ENCODE measurements at regions not wholly inside any gene's neighbourhood (a gene's known extent, or its start where the extent isn't known, plus 50 kb on each side); places are given as distances from the start of the nearest gene placed in this dataset.

DNA sequence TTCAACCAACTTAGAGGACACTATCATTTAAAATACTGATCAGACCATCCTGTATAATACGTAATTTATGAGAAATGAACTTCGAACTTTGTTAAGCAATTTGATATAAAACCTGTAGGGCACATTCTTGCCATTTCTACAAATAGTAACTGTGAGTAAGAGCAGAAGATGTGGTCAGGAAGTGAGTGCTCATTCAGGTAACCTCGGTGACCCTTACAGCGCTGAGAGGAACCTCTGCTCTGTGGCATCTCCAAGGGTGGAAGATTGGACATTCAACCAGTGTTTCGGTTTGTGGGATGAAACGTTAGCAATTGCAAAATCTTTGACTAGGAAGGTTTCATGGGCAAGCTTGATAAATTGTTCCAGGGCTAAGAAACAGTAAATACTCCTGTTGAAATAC lies 194.8 kb upstream of the IRX2 start:
- H3K27ac ChIP-seq: no peak overlapping the region
- TF ChIP-seq, protein P1, sequence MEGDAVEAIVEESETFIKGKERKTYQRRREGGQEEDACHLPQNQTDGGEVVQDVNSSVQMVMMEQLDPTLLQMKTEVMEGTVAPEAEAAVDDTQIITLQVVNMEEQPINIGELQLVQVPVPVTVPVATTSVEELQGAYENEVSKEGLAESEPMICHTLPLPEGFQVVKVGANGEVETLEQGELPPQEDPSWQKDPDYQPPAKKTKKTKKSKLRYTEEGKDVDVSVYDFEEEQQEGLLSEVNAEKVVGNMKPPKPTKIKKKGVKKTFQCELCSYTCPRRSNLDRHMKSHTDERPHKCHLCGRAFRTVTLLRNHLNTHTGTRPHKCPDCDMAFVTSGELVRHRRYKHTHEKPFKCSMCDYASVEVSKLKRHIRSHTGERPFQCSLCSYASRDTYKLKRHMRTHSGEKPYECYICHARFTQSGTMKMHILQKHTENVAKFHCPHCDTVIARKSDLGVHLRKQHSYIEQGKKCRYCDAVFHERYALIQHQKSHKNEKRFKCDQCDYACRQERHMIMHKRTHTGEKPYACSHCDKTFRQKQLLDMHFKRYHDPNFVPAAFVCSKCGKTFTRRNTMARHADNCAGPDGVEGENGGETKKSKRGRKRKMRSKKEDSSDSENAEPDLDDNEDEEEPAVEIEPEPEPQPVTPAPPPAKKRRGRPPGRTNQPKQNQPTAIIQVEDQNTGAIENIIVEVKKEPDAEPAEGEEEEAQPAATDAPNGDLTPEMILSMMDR (IDR thresholded peaks at IDR 0.05): no peak
- no peak for TF ChIP-seq ZFX (IDR thresholded peaks at IDR 0.05; ENCODE audit: borderline replicate concordance)

DNA sequence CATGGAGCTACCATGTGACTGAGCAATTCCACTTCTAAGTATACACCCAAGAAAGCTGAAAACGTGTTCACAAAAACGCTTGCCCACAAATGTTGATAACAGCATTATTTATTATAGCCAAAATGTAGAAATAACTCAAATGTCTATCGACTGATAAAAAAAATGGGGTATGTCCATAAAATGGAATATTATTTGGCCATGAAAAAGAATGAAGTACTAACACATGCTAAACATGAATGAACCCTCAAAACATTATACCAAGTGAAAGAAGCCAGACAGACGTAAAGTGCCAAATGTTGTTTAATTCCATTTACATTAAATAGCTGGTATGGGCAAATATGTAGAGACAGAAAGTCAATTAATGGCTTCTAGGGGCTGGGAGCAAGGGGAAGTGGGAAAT lies 184.9 kb upstream of the IRX2 start:
- TF ChIP-seq ZFX (IDR thresholded peaks at IDR 0.05; ENCODE audit: borderline replicate concordance): no peak
- TF ChIP-seq, protein P1 (IDR thresholded peaks at IDR 0.05): no peak
- H3K27ac ChIP-seq: no peak overlapping the region

DNA sequence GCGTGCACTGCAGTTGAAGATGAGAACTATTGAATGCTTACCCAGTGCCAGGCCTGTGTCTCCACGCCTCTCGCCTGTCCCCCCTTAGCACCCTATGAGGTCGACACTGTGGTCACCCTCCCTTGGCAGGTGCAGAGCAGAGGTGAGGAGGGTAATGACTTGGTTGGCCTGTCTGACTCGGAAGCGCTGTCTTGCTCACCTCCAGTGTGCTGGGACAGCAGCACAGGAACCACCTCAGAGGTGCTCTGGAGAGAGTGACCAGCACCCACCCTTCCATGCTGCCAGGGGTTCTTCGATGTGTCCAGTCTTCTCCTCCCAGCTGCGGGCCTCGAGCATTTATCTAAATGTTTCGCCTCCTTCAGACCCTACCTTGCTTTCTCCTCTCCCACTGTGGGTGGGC lies 178.3 kb upstream of the IRX2 start:
- TF ChIP-seq ZFX (IDR thresholded peaks at IDR 0.05; ENCODE audit: borderline replicate concordance): no peak
- TF ChIP-seq, protein P1 (IDR thresholded peaks at IDR 0.05): no peak

DNA sequence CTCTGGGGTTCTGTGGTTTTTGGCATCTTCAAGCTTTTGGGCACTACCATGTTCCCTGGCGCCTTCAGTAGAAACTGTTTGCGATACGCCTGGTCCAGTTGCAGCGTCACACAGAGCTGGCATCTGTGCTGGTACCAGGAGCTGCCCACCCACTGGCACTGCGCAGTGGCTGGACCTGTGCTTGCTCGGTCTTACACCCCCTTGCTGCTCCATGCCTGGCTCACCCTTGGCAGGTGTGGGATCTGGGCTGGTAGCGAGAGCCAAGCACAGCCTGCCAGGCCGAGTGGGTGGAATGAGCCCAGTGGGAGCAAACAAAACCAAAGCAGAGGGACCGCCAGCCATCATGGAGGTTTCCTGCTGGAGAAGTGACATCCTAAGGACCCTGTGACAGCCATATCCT lies 170.2 kb upstream of the IRX2 start:
- H3K27ac ChIP-seq: no peak overlapping the region
- TF ChIP-seq, protein P1 (IDR thresholded peaks at IDR 0.05): no peak
- no peak for TF ChIP-seq ZFX (IDR thresholded peaks at IDR 0.05; ENCODE audit: borderline replicate concordance)

More for the DNA sequence above, 178.3 kb upstream of the IRX2 start:
- no peak overlapping the region for H3K27ac ChIP-seq

DNA sequence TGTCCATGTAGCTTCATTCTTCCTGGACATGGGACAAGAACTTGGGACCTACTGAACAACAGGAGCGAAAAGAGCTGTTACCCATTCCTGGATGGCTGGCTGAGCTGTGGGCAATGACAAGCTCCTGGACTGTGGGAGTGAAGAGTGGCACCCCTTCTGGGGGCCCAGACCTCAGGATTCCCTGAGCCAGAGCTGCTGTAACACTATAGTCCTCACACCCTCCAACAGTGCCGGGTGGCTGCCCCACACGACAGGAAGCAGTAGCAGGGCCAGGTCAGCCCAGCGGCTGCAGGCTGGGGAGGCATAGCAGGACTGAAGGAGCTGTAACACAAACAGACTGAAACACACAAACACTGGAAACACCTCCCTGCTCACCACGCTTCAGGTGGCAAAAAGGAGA lies 169.7 kb upstream of the IRX2 start:
- TF ChIP-seq, protein P1 (IDR thresholded peaks at IDR 0.05): no peak
- no peak for TF ChIP-seq ZFX (IDR thresholded peaks at IDR 0.05; ENCODE audit: borderline replicate concordance)
- no peak overlapping the region for H3K27ac ChIP-seq

DNA sequence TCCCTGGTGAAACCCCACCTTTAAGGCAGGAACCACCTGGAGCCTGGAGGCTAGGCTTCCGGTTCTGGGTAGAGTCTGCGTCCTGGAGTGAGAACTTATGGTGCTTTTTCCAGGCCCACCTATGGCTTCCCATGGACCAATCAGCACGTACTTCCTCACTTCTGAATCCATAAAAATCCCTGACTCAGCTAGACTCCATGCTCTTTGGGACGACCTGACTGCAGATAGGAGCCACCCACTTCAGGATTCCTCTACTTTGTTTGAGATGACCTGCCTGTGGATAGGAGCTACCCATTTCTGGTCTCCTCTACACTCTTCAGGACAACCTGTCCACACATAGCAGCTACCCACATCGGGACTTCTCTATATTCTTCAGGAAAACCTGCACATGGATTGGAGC lies 168.8 kb upstream of the IRX2 start:
- TF ChIP-seq, protein P1 (IDR thresholded peaks at IDR 0.05): no peak
- no peak for TF ChIP-seq ZFX (IDR thresholded peaks at IDR 0.05; ENCODE audit: borderline replicate concordance)

DNA sequence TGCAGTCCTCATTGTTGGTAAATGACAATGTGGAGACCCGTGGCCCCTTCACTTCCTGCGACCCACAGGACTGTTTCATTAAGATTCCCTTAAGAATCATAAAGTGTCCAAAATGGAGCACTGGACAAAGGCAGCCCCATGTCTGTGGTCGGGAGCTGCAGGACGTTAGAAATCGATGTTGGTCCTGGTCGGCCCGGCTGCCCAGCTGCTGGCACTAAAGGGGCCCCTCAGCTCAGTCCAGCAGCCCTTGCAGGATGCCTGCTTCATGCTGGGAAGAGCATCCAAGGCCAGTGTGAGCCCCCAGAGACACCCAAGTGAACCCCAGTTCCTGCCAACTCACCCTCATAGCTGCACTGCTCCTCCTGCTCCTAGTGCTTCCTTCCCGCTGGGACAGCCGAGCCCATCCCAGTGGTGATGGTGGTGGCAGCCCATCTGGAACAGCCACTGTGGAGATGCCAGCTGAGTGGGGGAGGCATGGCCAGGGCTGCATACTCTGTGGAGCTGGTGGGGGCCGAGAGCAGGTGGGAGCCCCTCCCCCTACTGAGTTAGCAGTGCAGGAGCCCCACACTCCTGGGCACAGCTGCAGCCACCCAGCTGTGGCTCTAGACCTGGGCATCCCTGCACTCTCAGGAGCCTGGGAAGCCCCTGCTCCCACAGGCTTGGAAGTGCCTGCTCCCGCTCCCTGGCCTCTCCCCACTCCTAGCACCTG lies 168.0 kb upstream of the IRX2 start:
- TF ChIP-seq, protein P1 (IDR thresholded peaks at IDR 0.05): no peak
- no peak for TF ChIP-seq ZFX (IDR thresholded peaks at IDR 0.05; ENCODE audit: borderline replicate concordance)
- no peak overlapping the region for H3K27ac ChIP-seq

More for the DNA sequence above, 168.8 kb upstream of the IRX2 start:
- H3K27ac ChIP-seq: no peak overlapping the region
